HepG2 (cell line): ENCODE measurements at regions not wholly inside any gene's neighbourhood (a gene's known extent, or its start where the extent isn't known, plus 50 kb on each side); places are given as distances from the start of the nearest gene placed in this dataset.

ENCODE experiments used
- ATAC-seq: fragments of 200-7000 bp; cut with Tn5 transposase; 3 replicates; pipeline ENCODE4 v1.9.1; 2020; ENCODE audit warnings: mild to moderate bottlenecking, moderate library complexity
- BruUV-seq: library from RNA; stranded (reverse); fragments of 400-500 nt; replicated peaks from 2 replicates; lab custom pipeline; 2021; lab: Mats Ljungman, UMichigan
- CTCF ChIA-PET: fragments of 300-600 bp; formaldehyde crosslinking; extraction: SDS; loops from one replicate; lab custom pipeline; 2021; ENCODE audit warnings: low total read pairs, inconsistent platforms, low intra/inter-chr PET ratio; lab: Yijun Ruan, JAX
- POLR2A ChIA-PET: fragments of 350-600 bp; sonication (Branson Sonifier 250); formaldehyde crosslinking; loops from one replicate; lab custom pipeline; 2020; ENCODE audit warnings: antibody characterized with exemption, inconsistent platforms; lab: Yijun Ruan, JAX
- DNase-seq: peaks from one replicate; pipeline ENCODE4 v3.0.0-alpha.2; 2015; ENCODE audit warnings: low spot score
- FAIRE-seq: peaks from 3 replicates; lab custom pipeline; 2011; peaks lifted over from hg19 to GRCh38; lab: Jason Lieb, UNC
- H2AFZ ChIP-seq: one replicate; pipeline ENCODE4 v1.6.1; 2011; ENCODE audit warnings: low read length, inconsistent platforms
- H3K27ac ChIP-seq: fragments of 300-600 bp; 3 replicates; pipeline ENCODE4 v1.8.0; 2011; ENCODE audit warnings: mixed run types, mild to moderate bottlenecking, mixed read lengths, low read length, inconsistent platforms; ENCODE audit not compliant: insufficient read depth; ENCODE audit errors: extremely low read length
- H3K27me3 ChIP-seq, 2 experiments: fragments of 200-600 bp in 1 of 2; 2 replicates in 1 of 2; 3 replicates in 1 of 2; pipeline versions ENCODE4 v1.6.0 to v1.8.0; 2011; ENCODE audit warnings: low read length in 2 of 2, mild to moderate bottlenecking in 2 of 2, moderate library complexity in 2 of 2, inconsistent platforms in 1 of 2; ENCODE audit not compliant: insufficient read depth in 2 of 2, control insufficient read depth in 1 of 2
- H3K36me3 ChIP-seq, 2 experiments: fragments of 200-600 bp in 1 of 2; replicated peaks in 1 of 2; 2 replicates in 1 of 2; 3 replicates in 1 of 2; pipeline versions ENCODE4 v1.5.1 to v1.8.0; 2011; ENCODE audit warnings: low read length in 2 of 2, inconsistent platforms in 1 of 2; ENCODE audit not compliant: insufficient read depth in 2 of 2, control insufficient read depth in 1 of 2
- H3K4me1 ChIP-seq: 2 replicates; pipeline ENCODE4 v1.5.1; 2012; ENCODE audit warnings: low read length, inconsistent platforms; ENCODE audit not compliant: insufficient read depth
- H3K4me2 ChIP-seq: 2 replicates; pipeline ENCODE4 v1.6.0; 2011; ENCODE audit warnings: low read depth, low read length, inconsistent platforms
- H3K4me3 ChIP-seq, 3 experiments: fragments of 200-600 bp in 1 of 3; sonication (generic), shearing (Covaris generic) in 1 of 3; replicated peaks in 1 of 3; 2 replicates each; pipeline ENCODE4 v1.5.1; 2011 to 2016; ENCODE audit warnings: low read length in 3 of 3, inconsistent platforms in 2 of 3, low read depth in 2 of 3, mild to moderate bottlenecking in 2 of 3, control low read depth in 1 of 3, mixed read lengths in 1 of 3; ENCODE audit not compliant: insufficient read depth in 1 of 3
- H3K79me2 ChIP-seq: one replicate; pipeline ENCODE4 v1.6.1; 2011; ENCODE audit warnings: low read length, inconsistent platforms; ENCODE audit not compliant: insufficient read depth
- H3K9ac ChIP-seq: 2 replicates; pipeline ENCODE4 v1.6.0; 2011; ENCODE audit warnings: mild to moderate bottlenecking, low read depth, low read length, inconsistent platforms; ENCODE audit not compliant: insufficient read depth
- H3K9me3 ChIP-seq: 2 replicates; pipeline ENCODE4 v1.5.1; 2012; ENCODE audit warnings: mild to moderate bottlenecking, low read length
- H4K20me1 ChIP-seq: 2 replicates; pipeline ENCODE4 v1.6.0; 2011; ENCODE audit warnings: inconsistent platforms, mild to moderate bottlenecking, low read length, moderate library complexity; ENCODE audit not compliant: insufficient read depth
- AKAP8 ChIP-seq: sonication (generic); formaldehyde crosslinking; IDR thresholded peaks from 2 replicates; pipeline ENCODE4 v1.5.1; 2020; ENCODE audit warnings: mild to moderate bottlenecking, missing genetic modification reagents
- EEA1 ChIP-seq: sonication (generic); formaldehyde crosslinking; IDR thresholded peaks from 2 replicates; pipeline ENCODE4 v1.5.1; 2020; ENCODE audit warnings: mild to moderate bottlenecking, missing genetic modification reagents, borderline replicate concordance
- HIVEP1 ChIP-seq: sonication (generic); formaldehyde crosslinking; IDR thresholded peaks from 2 replicates; pipeline ENCODE4 v1.4.0; 2020; ENCODE audit warnings: mild to moderate bottlenecking, missing genetic modification reagents
- HNRNPL ChIP-seq: fragments of 200-400 bp; formaldehyde crosslinking; IDR thresholded peaks from 2 replicates; pipeline ENCODE4 v1.6.1; 2017; ENCODE audit warnings: mild to moderate bottlenecking, low read depth, low read length
- MTA1 ChIP-seq: sonication (generic); formaldehyde crosslinking; IDR thresholded peaks from 2 replicates; pipeline ENCODE4 v1.4.0; 2020; ENCODE audit warnings: missing genetic modification reagents, mild to moderate bottlenecking, borderline replicate concordance
- NAIF1 ChIP-seq: sonication (generic); formaldehyde crosslinking; IDR thresholded peaks from 2 replicates; pipeline ENCODE4 v1.5.0; 2020; ENCODE audit warnings: mild to moderate bottlenecking, missing genetic modification reagents, borderline replicate concordance
- NONO ChIP-seq, 2 experiments: fragments of 450-650 bp in 1 of 2; sonication (generic) in 1 of 2; formaldehyde crosslinking in 1 of 2; IDR thresholded peaks in 1 of 2; conservative IDR thresholded peaks in 1 of 2; 2 replicates each; pipeline versions ENCODE4 v1.6.1 to v1.8.0; 2017 to 2022; ENCODE audit warnings: mild to moderate bottlenecking in 1 of 2, missing genetic modification reagents in 1 of 2, moderate library complexity in 1 of 2
- PBX3 ChIP-seq: sonication (generic); formaldehyde crosslinking; IDR thresholded peaks from 2 replicates; pipeline ENCODE4 v1.8.1; 2023; ENCODE audit warnings: missing genetic modification reagents, inconsistent platforms, borderline replicate concordance
- RFX3 ChIP-seq: IDR thresholded peaks from 2 replicates; pipeline ENCODE4 v1.6.1; 2016; ENCODE audit warnings: missing biosample characterization, missing genetic modification reagents
- SMYD3 ChIP-seq: sonication (generic); formaldehyde crosslinking; IDR thresholded peaks from 2 replicates; pipeline ENCODE4 v1.8.1; 2023; ENCODE audit warnings: mild to moderate bottlenecking, missing genetic modification reagents
- SYNCRIP ChIP-seq: fragments of 200-400 bp; formaldehyde crosslinking; IDR thresholded peaks from 2 replicates; pipeline ENCODE4 v1.6.1; 2018; ENCODE audit warnings: mild to moderate bottlenecking, low read depth, low read length; ENCODE audit not compliant: insufficient read depth
- ZMYM4 ChIP-seq: sonication (generic); formaldehyde crosslinking; IDR thresholded peaks from 2 replicates; pipeline ENCODE4 v1.8.1; 2023; ENCODE audit warnings: mild to moderate bottlenecking, missing genetic modification reagents
- ZNF12 ChIP-seq: sonication (generic); formaldehyde crosslinking; IDR thresholded peaks from 2 replicates; pipeline ENCODE4 v1.5.0; 2020; ENCODE audit warnings: missing genetic modification reagents
- ZNF235 ChIP-seq: sonication (generic); formaldehyde crosslinking; IDR thresholded peaks from 2 replicates; pipeline ENCODE4 v1.8.1; 2023; ENCODE audit warnings: mild to moderate bottlenecking, missing genetic modification reagents, borderline replicate concordance
- ZNF496 ChIP-seq: sonication (generic); formaldehyde crosslinking; IDR thresholded peaks from 2 replicates; pipeline ENCODE4 v1.8.1; 2023; ENCODE audit warnings: mild to moderate bottlenecking, moderate library complexity, missing genetic modification reagents; ENCODE audit not compliant: insufficient replicate concordance
- ZNF7 ChIP-seq: IDR thresholded peaks from 2 replicates; pipeline ENCODE4 v1.6.1; 2016; ENCODE audit warnings: missing biosample characterization, missing genetic modification reagents
- ZNF747 ChIP-seq: sonication (generic); formaldehyde crosslinking; IDR thresholded peaks from 2 replicates; pipeline ENCODE4 v1.8.1; 2023; ENCODE audit warnings: missing genetic modification reagents, mild to moderate bottlenecking, borderline replicate concordance
- WGBS: methylation state at CpG from one replicate; pipeline ENCODE4 v1.1.6; 2017; ENCODE audit warnings: low lambda C conversion rate; 5-methylcytosine and 5-hydroxymethylcytosine counted together
- in situ Hi-C: cut with HindIII; loops from 2 replicates; pipeline ENCODE4 v1.10.0; 2017; ENCODE audit warnings: low pct_unique_long_range_greater_than_20kb; ENCODE audit not compliant: extremely low pct_ligation_motif_present
- intact Hi-C: fragments of 100-400 bp; cut with micrococcal nuclease; formaldehyde crosslinking; loops from one replicate; pipeline ENCODE4 v1.10.0; 2022; ENCODE audit not compliant: unreplicated experiment

- Histone ChIP-seq H2AFZ (no peak overlapping the region), H3K79me2 (no peaks in the 10 kb centered on the region), H3K4me1 (no peaks in the 10 kb centered on the region), H3K27me3 (no peaks in the 10 kb centered on the region), H3K4me3 (no peak overlapping the region), H3K4me2 (no peak overlapping the region), H3K36me3 (no peaks in the 10 kb centered on the region), H4K20me1 (no peaks in the 10 kb centered on the region), H3K9ac (no peak overlapping the region), H3K27ac (no peak overlapping the region), H3K9me3 (no peaks in the 10 kb centered on the region)
- in situ Hi-C loops = no loop called here
- WGBS = 0% methylated on average over 3 of the region's 3 CpGs
- TF ChIP-seq HIVEP1 (CRISPR knock-in tag) (no peak), NONO (IDR thresholded peaks at IDR 0.05) (no peak), NONO (CRISPR knock-in tag; conservative IDR thresholded peaks at IDR 0.05) (no peak), PBX3 (CRISPR knock-in tag) (no peak), NAIF1 (CRISPR knock-in tag) (no peak), ZNF747 (CRISPR knock-in tag) (no peak), ZNF7 (no peak), RFX3 (CRISPR knock-in tag) (no peak), SMYD3 (CRISPR knock-in tag) (no peak), ZNF235 (CRISPR knock-in tag) (no peak), MTA1 (CRISPR knock-in tag) (no peak), AKAP8 (CRISPR knock-in tag) (no peak), ZNF496 (no peak), EEA1 (no peak), ZMYM4 (CRISPR knock-in tag) (no peak), SYNCRIP (no peak), ZNF12 (CRISPR knock-in tag) (no peak), HNRNPL (no peak)
- ChIA-PET CTCF (no interaction called here), POLR2A (no interaction called here)
- intact Hi-C loops = no loop called here
- no peak for ATAC-seq
- DNase-seq = no peak
- BruUV-seq = no TSS peak
- FAIRE-seq = no peak
Measured at GRCh38 chrX:99603091-99603814, 806.8 kb downstream of the PCDH19 start.
